AG04450 (cell line): ENCODE measurements at regions not wholly inside any gene's neighbourhood (a gene's known extent, or its start where the extent isn't known, plus 50 kb on each side); places are given as distances from the start of the nearest gene placed in this dataset.

Source experiments
- CTCF ChIA-PET: fragments of 300-600, 350-600 bp; formaldehyde crosslinking; extraction: SDS; loops from one replicate; lab custom pipeline; 2022; ENCODE audit warnings: antibody characterized with exemption, inconsistent platforms; lab: Charles Lee
- POLR2A ChIA-PET: fragments of 350-600 bp; formaldehyde crosslinking; extraction: SDS; loops from one replicate; lab custom pipeline; 2021; ENCODE audit warnings: antibody characterized with exemption, inconsistent platforms; lab: Yijun Ruan, JAX
- DNase-seq: peaks from one replicate; pipeline ENCODE4 v3.0.0-alpha.2; 2011; ENCODE audit warnings: low read depth, low spot score
- H3K27ac ChIP-seq: one replicate; pipeline ENCODE4 v1.5.1; 2012; ENCODE audit warnings: low read depth, low read length, control low read depth
- H3K27me3 ChIP-seq: one replicate; pipeline ENCODE4 v1.6.0; 2012; ENCODE audit warnings: low read length; ENCODE audit not compliant: control insufficient read depth, insufficient read depth
- H3K4me3 ChIP-seq: 2 replicates; pipeline ENCODE4 v1.5.1; 2011; ENCODE audit warnings: mild to moderate bottlenecking, low read depth, low read length, control low read depth
- H3K9me3 ChIP-seq: 2 replicates; pipeline ENCODE4 v1.5.1; 2012; ENCODE audit warnings: low read length; ENCODE audit not compliant: control insufficient read depth, insufficient read depth
- TF ChIP-seq, protein P1 (sequence below): IDR thresholded peaks from 2 replicates; pipeline ENCODE4 v1.5.1; 2011; ENCODE audit warnings: low read depth, low read length, control low read depth, inconsistent platforms

DNA sequence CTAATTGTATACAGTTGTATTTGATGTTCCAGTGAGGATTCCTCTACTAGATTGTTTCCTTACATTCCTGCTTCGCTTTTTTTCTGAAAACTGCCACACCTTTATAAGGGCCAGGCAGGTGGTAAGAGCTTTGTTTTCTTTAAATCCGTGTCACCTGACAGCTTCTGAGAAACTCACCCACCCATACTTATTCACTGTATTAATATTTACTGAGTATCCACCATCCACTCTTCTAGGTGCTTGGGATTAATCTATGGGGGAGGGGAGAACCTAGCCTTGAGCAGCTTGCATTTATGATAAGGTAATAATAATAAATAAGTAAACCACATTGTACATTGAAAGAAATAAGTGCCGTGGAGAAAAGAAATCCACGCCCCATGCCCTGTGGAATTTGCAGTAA lies 174.7 kb upstream of the AGAP1 start:
- Histone ChIP-seq H3K27me3 (peaks cover 20% of the 10 kb centered on the region), H3K9me3 (no peaks in the 10 kb centered on the region; the same call in 1 of the 2 replicates), H3K27ac (no peak overlapping the region), H3K4me3 (no peak overlapping the region)
- ChIA-PET POLR2A (no interaction called here), CTCF (no interaction called here)
- no peak for DNase-seq
- TF ChIP-seq, protein P1, sequence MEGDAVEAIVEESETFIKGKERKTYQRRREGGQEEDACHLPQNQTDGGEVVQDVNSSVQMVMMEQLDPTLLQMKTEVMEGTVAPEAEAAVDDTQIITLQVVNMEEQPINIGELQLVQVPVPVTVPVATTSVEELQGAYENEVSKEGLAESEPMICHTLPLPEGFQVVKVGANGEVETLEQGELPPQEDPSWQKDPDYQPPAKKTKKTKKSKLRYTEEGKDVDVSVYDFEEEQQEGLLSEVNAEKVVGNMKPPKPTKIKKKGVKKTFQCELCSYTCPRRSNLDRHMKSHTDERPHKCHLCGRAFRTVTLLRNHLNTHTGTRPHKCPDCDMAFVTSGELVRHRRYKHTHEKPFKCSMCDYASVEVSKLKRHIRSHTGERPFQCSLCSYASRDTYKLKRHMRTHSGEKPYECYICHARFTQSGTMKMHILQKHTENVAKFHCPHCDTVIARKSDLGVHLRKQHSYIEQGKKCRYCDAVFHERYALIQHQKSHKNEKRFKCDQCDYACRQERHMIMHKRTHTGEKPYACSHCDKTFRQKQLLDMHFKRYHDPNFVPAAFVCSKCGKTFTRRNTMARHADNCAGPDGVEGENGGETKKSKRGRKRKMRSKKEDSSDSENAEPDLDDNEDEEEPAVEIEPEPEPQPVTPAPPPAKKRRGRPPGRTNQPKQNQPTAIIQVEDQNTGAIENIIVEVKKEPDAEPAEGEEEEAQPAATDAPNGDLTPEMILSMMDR: no peak

DNA sequence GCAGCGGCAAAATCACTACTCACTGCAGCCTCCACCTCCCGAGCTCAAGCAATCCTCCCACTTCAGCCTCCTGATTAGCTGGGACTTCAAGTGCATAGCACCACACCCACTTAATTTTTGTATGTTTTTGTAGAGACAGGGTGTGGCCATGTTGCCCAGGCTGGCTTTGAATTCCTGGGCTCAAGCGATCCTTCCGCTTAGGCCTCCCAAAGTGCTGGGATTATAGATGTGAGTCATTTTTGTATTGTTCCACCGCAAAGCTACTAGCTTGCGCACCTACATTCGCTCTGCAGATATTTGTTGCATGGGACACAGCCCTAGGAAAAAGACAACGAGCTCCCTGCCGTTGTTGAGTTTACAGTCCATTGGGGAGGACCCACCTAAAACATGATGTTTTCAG lies 173.5 kb upstream of the AGAP1 start:
- TF ChIP-seq, protein P1: no peak
- POLR2A ChIA-PET: no interaction called here

DNA sequence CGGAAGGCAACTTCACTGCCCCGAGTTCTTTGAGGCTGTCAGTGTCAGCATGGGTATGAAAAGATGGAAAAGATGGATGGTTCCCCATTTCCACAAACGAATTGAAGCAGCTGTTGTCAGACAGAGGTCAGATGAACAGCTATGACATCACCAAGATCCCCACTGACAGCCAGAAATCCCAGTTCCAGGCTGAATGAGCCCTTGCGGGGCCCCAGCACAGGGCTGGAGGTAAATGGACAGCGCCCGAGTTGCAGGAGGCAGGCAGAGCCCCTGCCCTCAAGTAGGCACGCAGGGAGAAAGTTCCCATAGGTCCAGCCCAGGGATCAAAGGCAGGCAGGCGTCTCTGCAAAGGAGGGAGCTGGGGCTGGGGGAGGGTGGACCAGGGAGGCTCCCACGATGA lies 169.5 kb upstream of the AGAP1 start:
- H3K9me3 ChIP-seq: no peaks in the 10 kb centered on the region; the same call in 1 of the 2 replicates
- POLR2A ChIA-PET: no interaction called here
- no peak for DNase-seq
- no peak overlapping the region for H3K4me3 ChIP-seq
- no peak overlapping the region for H3K27ac ChIP-seq
- peaks cover 23% of the 10 kb centered on the region for H3K27me3 ChIP-seq
- CTCF ChIA-PET: no interaction called here
- TF ChIP-seq, protein P1: no peak

More for the DNA sequence above, 173.5 kb upstream of the AGAP1 start:
- no peak for DNase-seq
- CTCF ChIA-PET: no interaction called here
- H3K9me3 ChIP-seq: no peaks in the 10 kb centered on the region; the same call in 1 of the 2 replicates
- no peak overlapping the region for H3K4me3 ChIP-seq
- no peak overlapping the region for H3K27ac ChIP-seq
- peaks cover 22% of the 10 kb centered on the region for H3K27me3 ChIP-seq

DNA sequence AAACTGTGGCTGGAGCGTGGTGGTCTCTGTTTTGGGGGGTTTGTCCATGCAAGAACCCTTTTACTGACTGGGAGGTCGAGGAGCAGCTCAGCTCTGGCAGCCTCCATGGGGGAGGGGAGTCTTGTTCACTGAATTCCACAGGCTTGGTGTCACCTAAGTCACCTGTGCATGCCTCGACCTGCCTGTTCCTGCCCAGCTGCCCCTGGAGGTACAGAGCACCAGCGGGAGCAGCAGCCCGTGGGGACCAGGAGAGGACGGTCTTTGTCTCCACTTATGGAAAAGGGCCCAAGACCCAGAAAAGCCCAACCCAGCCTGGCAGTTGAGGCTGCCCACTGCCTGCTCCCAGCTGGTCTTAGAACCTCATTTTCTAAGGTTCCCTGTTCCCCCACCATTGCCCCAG lies 168.7 kb upstream of the AGAP1 start:
- Histone ChIP-seq H3K4me3 (no peak overlapping the region), H3K27me3 (peaks cover 20% of the 10 kb centered on the region), H3K27ac (no peak overlapping the region), H3K9me3 (no peaks in the 10 kb centered on the region; the same call in 1 of the 2 replicates)
- ChIA-PET POLR2A (no interaction called here), CTCF (no interaction called here)
- TF ChIP-seq, protein P1: no peak
- no peak for DNase-seq

DNA sequence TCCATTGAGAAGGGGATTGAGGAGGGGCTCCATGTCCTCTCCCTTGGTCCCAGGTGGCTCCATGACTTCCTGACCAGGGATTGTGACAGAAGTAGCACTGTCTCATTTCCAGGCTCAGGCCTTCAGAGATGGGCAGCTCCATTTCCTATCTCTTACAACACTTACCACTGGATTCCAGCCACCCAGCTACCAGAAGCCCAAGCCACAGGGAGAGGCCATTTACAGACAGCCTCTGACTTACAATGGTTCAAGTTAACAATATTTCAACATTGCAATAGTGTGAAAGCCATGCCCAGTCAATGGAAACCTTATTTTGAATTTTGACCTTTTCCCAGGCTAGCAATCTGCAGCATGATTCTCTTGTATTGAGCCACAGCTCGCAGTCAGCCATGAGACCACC lies 164.9 kb upstream of the AGAP1 start:
- no peak for DNase-seq
- ChIA-PET CTCF (no interaction called here), POLR2A (no interaction called here)
- TF ChIP-seq, protein P1: no peak
- Histone ChIP-seq H3K27ac (no peak overlapping the region), H3K27me3 (peaks cover 10% of the 10 kb centered on the region), H3K9me3 (peaks cover 4% of the 10 kb centered on the region), H3K4me3 (no peak overlapping the region)
